ENCODE measurements at regions not wholly inside any gene's neighbourhood (a gene's known extent, or its start where the extent isn't known, plus 50 kb on each side); places are given as distances from the start of the nearest gene placed in this dataset.

- Histone ChIP-seq H3K9ac (ENCODE audit: low read length) (no peak overlapping the region), H3K27me3 (ENCODE audit: control insufficient read depth, insufficient read depth, low read length) (no peaks in the 10 kb centered on the region), H3K4me3 (ENCODE audit: low read depth, low read length) (no peak overlapping the region), H3K4me1 (ENCODE audit: control insufficient read depth, insufficient read depth, low read length) (no peaks in the 10 kb centered on the region; the same call in 1 of the 2 replicates), H3K27ac (ENCODE audit: low read depth, low read length) (no peak overlapping the region), H3K36me3 (ENCODE audit: control insufficient read depth, insufficient read depth, low read length) (no peaks in the 10 kb centered on the region), H3K9me3 (ENCODE audit: control insufficient read depth, insufficient read depth, low read depth, low read length) (no peaks in the 10 kb centered on the region)
Measured at GRCh38 chr15:39298271-39298962, 282.5 kb upstream of the THBS1 start.

GRCh38 chr15:39299486-39300267 is 281.2 kb upstream of the THBS1 start:
- Histone ChIP-seq H3K4me3 (ENCODE audit: low read depth, low read length) (no peak overlapping the region), H3K4me1 (ENCODE audit: control insufficient read depth, insufficient read depth, low read length) (no peaks in the 10 kb centered on the region; the same call in 1 of the 2 replicates), H3K9me3 (ENCODE audit: control insufficient read depth, insufficient read depth, low read depth, low read length) (no peaks in the 10 kb centered on the region), H3K9ac (ENCODE audit: low read length) (no peak overlapping the region), H3K27me3 (ENCODE audit: control insufficient read depth, insufficient read depth, low read length) (no peaks in the 10 kb centered on the region), H3K36me3 (ENCODE audit: control insufficient read depth, insufficient read depth, low read length) (no peaks in the 10 kb centered on the region), H3K27ac (ENCODE audit: low read depth, low read length) (no peak overlapping the region)

- H3K9ac ChIP-seq (ENCODE audit: low read length) = no peak overlapping the region
Measured at GRCh38 chr15:39300451-39301153, 280.3 kb upstream of the THBS1 start.

GRCh38 chr15:39301589-39301999 is 279.3 kb upstream of the THBS1 start:
- H3K36me3 ChIP-seq (ENCODE audit: control insufficient read depth, insufficient read depth, low read length) = no peaks in the 10 kb centered on the region
- H3K9ac ChIP-seq (ENCODE audit: low read length) = no peak overlapping the region
- no peak overlapping the region for H3K27ac ChIP-seq (ENCODE audit: low read depth, low read length)
- H3K9me3 ChIP-seq (ENCODE audit: control insufficient read depth, insufficient read depth, low read depth, low read length) = no peaks in the 10 kb centered on the region
- H3K4me1 ChIP-seq (ENCODE audit: control insufficient read depth, insufficient read depth, low read length) = no peaks in the 10 kb centered on the region; the same call in 1 of the 2 replicates
- no peak overlapping the region for H3K4me3 ChIP-seq (ENCODE audit: low read depth, low read length)
- no peaks in the 10 kb centered on the region for H3K27me3 ChIP-seq (ENCODE audit: control insufficient read depth, insufficient read depth, low read length)

More at GRCh38 chr15:39300451-39301153, 280.3 kb upstream of the THBS1 start:
- Histone ChIP-seq H3K4me3 (ENCODE audit: low read depth, low read length) (no peak overlapping the region), H3K9me3 (ENCODE audit: control insufficient read depth, insufficient read depth, low read depth, low read length) (no peaks in the 10 kb centered on the region), H3K27ac (ENCODE audit: low read depth, low read length) (no peak overlapping the region; the same call in 1 of the 2 replicates), H3K36me3 (ENCODE audit: control insufficient read depth, insufficient read depth, low read length) (no peaks in the 10 kb centered on the region), H3K27me3 (ENCODE audit: control insufficient read depth, insufficient read depth, low read length) (no peaks in the 10 kb centered on the region), H3K4me1 (ENCODE audit: control insufficient read depth, insufficient read depth, low read length) (no peaks in the 10 kb centered on the region; the same call in 1 of the 2 replicates)

- Histone ChIP-seq H3K4me3 (ENCODE audit: low read depth, low read length) (no peak overlapping the region), H3K27ac (ENCODE audit: low read depth, low read length) (no peak overlapping the region), H3K9me3 (ENCODE audit: control insufficient read depth, insufficient read depth, low read depth, low read length) (no peaks in the 10 kb centered on the region; the same call in 1 of the 2 replicates), H3K4me1 (ENCODE audit: control insufficient read depth, insufficient read depth, low read length) (no peaks in the 10 kb centered on the region; the same call in 1 of the 2 replicates), H3K27me3 (ENCODE audit: control insufficient read depth, insufficient read depth, low read length) (no peaks in the 10 kb centered on the region), H3K36me3 (ENCODE audit: control insufficient read depth, insufficient read depth, low read length) (no peaks in the 10 kb centered on the region), H3K9ac (ENCODE audit: low read length) (no peak overlapping the region)
Measured at GRCh38 chr15:39302936-39303335, 277.9 kb upstream of the THBS1 start.

GRCh38 chr15:39304201-39304841 is 276.6 kb upstream of the THBS1 start:
- H3K9ac ChIP-seq (ENCODE audit: low read length) = no peak overlapping the region
- H3K27me3 ChIP-seq (ENCODE audit: control insufficient read depth, insufficient read depth, low read length) = no peaks in the 10 kb centered on the region
- no peak overlapping the region for H3K4me3 ChIP-seq (ENCODE audit: low read depth, low read length)
- H3K9me3 ChIP-seq (ENCODE audit: control insufficient read depth, insufficient read depth, low read depth, low read length) = no peaks in the 10 kb centered on the region; the same call in 1 of the 2 replicates
- no peaks in the 10 kb centered on the region; the same call in 1 of the 2 replicates for H3K4me1 ChIP-seq (ENCODE audit: control insufficient read depth, insufficient read depth, low read length)
- no peaks in the 10 kb centered on the region for H3K36me3 ChIP-seq (ENCODE audit: control insufficient read depth, insufficient read depth, low read length)
- no peak overlapping the region for H3K27ac ChIP-seq (ENCODE audit: low read depth, low read length)

GRCh38 chr15:39304931-39305728 is 275.7 kb upstream of the THBS1 start:
- H3K27ac ChIP-seq (ENCODE audit: low read depth, low read length) = no peak overlapping the region
- no peaks in the 10 kb centered on the region; the same call in 1 of the 2 replicates for H3K9me3 ChIP-seq (ENCODE audit: control insufficient read depth, insufficient read depth, low read depth, low read length)
- no peaks in the 10 kb centered on the region for H3K36me3 ChIP-seq (ENCODE audit: control insufficient read depth, insufficient read depth, low read length)
- no peak overlapping the region for H3K4me3 ChIP-seq (ENCODE audit: low read depth, low read length)
- no peak overlapping the region for H3K9ac ChIP-seq (ENCODE audit: low read length)
- no peaks in the 10 kb centered on the region; the same call in 1 of the 2 replicates for H3K4me1 ChIP-seq (ENCODE audit: control insufficient read depth, insufficient read depth, low read length)
- H3K27me3 ChIP-seq (ENCODE audit: control insufficient read depth, insufficient read depth, low read length) = no peaks in the 10 kb centered on the region

- no peak overlapping the region for H3K4me3 ChIP-seq (ENCODE audit: low read depth, low read length)
- H3K4me1 ChIP-seq (ENCODE audit: control insufficient read depth, insufficient read depth, low read length) = no peaks in the 10 kb centered on the region
- H3K27me3 ChIP-seq (ENCODE audit: control insufficient read depth, insufficient read depth, low read length) = no peaks in the 10 kb centered on the region
- no peaks in the 10 kb centered on the region for H3K36me3 ChIP-seq (ENCODE audit: control insufficient read depth, insufficient read depth, low read length)
- no peak overlapping the region for H3K9ac ChIP-seq (ENCODE audit: low read length)
- H3K9me3 ChIP-seq (ENCODE audit: control insufficient read depth, insufficient read depth, low read depth, low read length) = no peaks in the 10 kb centered on the region; the same call in 1 of the 2 replicates
- no peak overlapping the region for H3K27ac ChIP-seq (ENCODE audit: low read depth, low read length)
Measured at GRCh38 chr15:39310633-39311032, 270.2 kb upstream of the THBS1 start.

GRCh38 chr15:39312984-39313383 is 267.9 kb upstream of the THBS1 start:
- Histone ChIP-seq H3K36me3 (ENCODE audit: control insufficient read depth, insufficient read depth, low read length) (no peaks in the 10 kb centered on the region), H3K27ac (ENCODE audit: low read depth, low read length) (no peak overlapping the region), H3K4me3 (ENCODE audit: low read depth, low read length) (no peak overlapping the region), H3K9me3 (ENCODE audit: control insufficient read depth, insufficient read depth, low read depth, low read length) (no peaks in the 10 kb centered on the region), H3K4me1 (ENCODE audit: control insufficient read depth, insufficient read depth, low read length) (no peaks in the 10 kb centered on the region), H3K9ac (ENCODE audit: low read length) (no peak overlapping the region), H3K27me3 (ENCODE audit: control insufficient read depth, insufficient read depth, low read length) (no peaks in the 10 kb centered on the region)

GRCh38 chr15:39313467-39313866 is 267.4 kb upstream of the THBS1 start:
- Histone ChIP-seq H3K4me3 (ENCODE audit: low read depth, low read length) (no peak overlapping the region), H3K4me1 (ENCODE audit: control insufficient read depth, insufficient read depth, low read length) (no peaks in the 10 kb centered on the region), H3K27ac (ENCODE audit: low read depth, low read length) (no peak overlapping the region), H3K9ac (ENCODE audit: low read length) (no peak overlapping the region), H3K9me3 (ENCODE audit: control insufficient read depth, insufficient read depth, low read depth, low read length) (no peaks in the 10 kb centered on the region), H3K27me3 (ENCODE audit: control insufficient read depth, insufficient read depth, low read length) (no peaks in the 10 kb centered on the region), H3K36me3 (ENCODE audit: control insufficient read depth, insufficient read depth, low read length) (no peaks in the 10 kb centered on the region)

Data from HUES6 (cell line).